Activated naive CD4-positive, alpha-beta T cell treated with anti-CD3 and anti-CD28 coated beads for 36 hours (primary cell): ENCODE measurements at regions not wholly inside any gene's neighbourhood (a gene's known extent, or its start where the extent isn't known, plus 50 kb on each side); places are given as distances from the start of the nearest gene placed in this dataset.

Experiments used
- CTCF ChIA-PET: fragments of 350-600 bp; sonication (Branson Sonifier 250); formaldehyde crosslinking; loops from one replicate; lab custom pipeline; 2021; ENCODE audit warnings: antibody characterized with exemption; lab: Charles Lee
- DNase-seq: peaks from one replicate; pipeline ENCODE4 v3.0.0-alpha.2; 2020
- H3K27ac Mint-ChIP-seq: one replicate; pipeline ENCODE4 v1.8.0; 2021; ENCODE audit warnings: mild to moderate bottlenecking, mixed read lengths
- H3K27me3 Mint-ChIP-seq: one replicate; pipeline ENCODE4 v1.8.0; 2021; ENCODE audit warnings: low read depth, mixed read lengths
- H3K36me3 Mint-ChIP-seq: one replicate; pipeline ENCODE4 v1.8.0; 2021; ENCODE audit warnings: low read depth, mixed read lengths
- H3K4me1 Mint-ChIP-seq: one replicate; pipeline ENCODE4 v1.8.0; 2021; ENCODE audit warnings: low read depth, mixed read lengths
- H3K4me3 Mint-ChIP-seq: one replicate; pipeline ENCODE4 v1.8.0; 2021; ENCODE audit warnings: mild to moderate bottlenecking, moderate library complexity, mixed read lengths
- H3K9me3 Mint-ChIP-seq: one replicate; pipeline ENCODE4 v1.8.0; 2021; ENCODE audit warnings: mixed read lengths
- intact Hi-C: fragments of 100-400 bp; cut with micrococcal nuclease; formaldehyde crosslinking; loops from one replicate; pipeline ENCODE4 v1.15.1; 2023

GRCh38 chr2:4618141-4618540 is 914.8 kb downstream of the DCDC2C start:
- Mint-ChIP-seq H3K9me3 (peaks cover 2% of the 10 kb centered on the region), H3K4me3 (no peak overlapping the region), H3K27me3 (no peaks in the 10 kb centered on the region), H3K27ac (no peak overlapping the region), H3K36me3 (no peaks in the 10 kb centered on the region), H3K4me1 (no peaks in the 10 kb centered on the region)
- CTCF ChIA-PET: no interaction called here
- no peak for DNase-seq
- intact Hi-C loops: no loop called here

- Mint-ChIP-seq H3K4me3 (no peak overlapping the region), H3K9me3 (peaks cover 4% of the 10 kb centered on the region), H3K27ac (no peak overlapping the region), H3K4me1 (no peaks in the 10 kb centered on the region), H3K36me3 (no peaks in the 10 kb centered on the region), H3K27me3 (no peaks in the 10 kb centered on the region)
- intact Hi-C loops: no loop called here
- DNase-seq: no peak
- CTCF ChIA-PET: no interaction called here
Measured at GRCh38 chr2:4618630-4619228, 915.4 kb downstream of the DCDC2C start.

- Mint-ChIP-seq H3K9me3 (peaks cover 4% of the 10 kb centered on the region), H3K4me1 (no peaks in the 10 kb centered on the region), H3K36me3 (no peaks in the 10 kb centered on the region), H3K27me3 (no peaks in the 10 kb centered on the region), H3K27ac (no peak overlapping the region), H3K4me3 (no peak overlapping the region)
- no peak for DNase-seq
- CTCF ChIA-PET: no interaction called here
- intact Hi-C loops: no loop called here
Measured at GRCh38 chr2:4628998-4629501, 925.7 kb downstream of the DCDC2C start.

- intact Hi-C loops: no loop called here
- no peaks in the 10 kb centered on the region for H3K4me1 Mint-ChIP-seq
- CTCF ChIA-PET: interaction anchor here (0.6 kb wide), 1 partner anchor 60 kb away, joined by 3 read pairs; no protein-coding TSS in a partner anchor
- H3K9me3 Mint-ChIP-seq: peaks cover 2% of the 10 kb centered on the region
- H3K4me3 Mint-ChIP-seq: no peak overlapping the region
- DNase-seq: no peak
- no peaks in the 10 kb centered on the region for H3K36me3 Mint-ChIP-seq
- no peaks in the 10 kb centered on the region for H3K27me3 Mint-ChIP-seq
- no peak overlapping the region for H3K27ac Mint-ChIP-seq
Measured at GRCh38 chr2:4635289-4635688, 931.9 kb downstream of the DCDC2C start.

GRCh38 chr2:4653991-4654390 is 950.6 kb downstream of the DCDC2C start:
- CTCF ChIA-PET: no interaction called here
- intact Hi-C loops: no loop called here
- no peaks in the 10 kb centered on the region for H3K27me3 Mint-ChIP-seq
- no peaks in the 10 kb centered on the region for H3K4me1 Mint-ChIP-seq
- H3K27ac Mint-ChIP-seq: no peak overlapping the region
- no peak for DNase-seq
- peaks cover 11% of the 10 kb centered on the region for H3K9me3 Mint-ChIP-seq
- no peaks in the 10 kb centered on the region for H3K36me3 Mint-ChIP-seq
- H3K4me3 Mint-ChIP-seq: no peak overlapping the region

GRCh38 chr2:4656326-4656725 is 953.0 kb downstream of the DCDC2C start:
- H3K9me3 Mint-ChIP-seq: peaks cover 4% of the 10 kb centered on the region
- H3K27ac Mint-ChIP-seq: no peak overlapping the region
- H3K4me3 Mint-ChIP-seq: no peak overlapping the region
- H3K4me1 Mint-ChIP-seq: no peaks in the 10 kb centered on the region
- no peaks in the 10 kb centered on the region for H3K36me3 Mint-ChIP-seq
- no peak for DNase-seq
- H3K27me3 Mint-ChIP-seq: no peaks in the 10 kb centered on the region
- CTCF ChIA-PET: no interaction called here
- intact Hi-C loops: no loop called here

GRCh38 chr2:4662161-4662779 is 958.9 kb downstream of the DCDC2C start:
- H3K4me3 Mint-ChIP-seq: no peak overlapping the region
- no peaks in the 10 kb centered on the region for H3K4me1 Mint-ChIP-seq
- no peak overlapping the region for H3K27ac Mint-ChIP-seq
- intact Hi-C loops: no loop called here
- no peaks in the 10 kb centered on the region for H3K27me3 Mint-ChIP-seq
- no peaks in the 10 kb centered on the region for H3K36me3 Mint-ChIP-seq
- DNase-seq: no peak
- H3K9me3 Mint-ChIP-seq: peaks cover 3% of the 10 kb centered on the region
- CTCF ChIA-PET: no interaction called here

GRCh38 chr2:4668381-4668780 is 965.0 kb downstream of the DCDC2C start:
- no peaks in the 10 kb centered on the region for H3K9me3 Mint-ChIP-seq
- CTCF ChIA-PET: no interaction called here
- no peak overlapping the region for H3K27ac Mint-ChIP-seq
- no peak for DNase-seq
- peaks cover 5% of the 10 kb centered on the region for H3K4me1 Mint-ChIP-seq
- intact Hi-C loops: no loop called here
- no peaks in the 10 kb centered on the region for H3K36me3 Mint-ChIP-seq
- no peaks in the 10 kb centered on the region for H3K27me3 Mint-ChIP-seq
- no peak overlapping the region for H3K4me3 Mint-ChIP-seq

- no peak for DNase-seq
- peaks cover 5% of the 10 kb centered on the region for H3K4me1 Mint-ChIP-seq
- CTCF ChIA-PET: no interaction called here
- H3K9me3 Mint-ChIP-seq: no peaks in the 10 kb centered on the region
- intact Hi-C loops: no loop called here
- no peak overlapping the region for H3K27ac Mint-ChIP-seq
- no peaks in the 10 kb centered on the region for H3K27me3 Mint-ChIP-seq
- no peaks in the 10 kb centered on the region for H3K36me3 Mint-ChIP-seq
- no peak overlapping the region for H3K4me3 Mint-ChIP-seq
Measured at GRCh38 chr2:4670331-4670730, 967.0 kb downstream of the DCDC2C start.

- intact Hi-C loops: no loop called here
- no peak overlapping the region for H3K27ac Mint-ChIP-seq
- DNase-seq: no peak
- CTCF ChIA-PET: no interaction called here
- H3K4me1 Mint-ChIP-seq: peaks cover 5% of the 10 kb centered on the region
- H3K4me3 Mint-ChIP-seq: no peak overlapping the region
- no peaks in the 10 kb centered on the region for H3K9me3 Mint-ChIP-seq
- H3K27me3 Mint-ChIP-seq: no peaks in the 10 kb centered on the region
- H3K36me3 Mint-ChIP-seq: no peaks in the 10 kb centered on the region
Measured at GRCh38 chr2:4673025-4673489, 969.7 kb downstream of the DCDC2C start.

- CTCF ChIA-PET: no interaction called here
- peaks cover 3% of the 10 kb centered on the region for H3K9me3 Mint-ChIP-seq
- no peaks in the 10 kb centered on the region for H3K27me3 Mint-ChIP-seq
- peaks cover 5% of the 10 kb centered on the region for H3K4me1 Mint-ChIP-seq
- H3K4me3 Mint-ChIP-seq: no peak overlapping the region
- no peak overlapping the region for H3K27ac Mint-ChIP-seq
- intact Hi-C loops: no loop called here
- peak; percentile 30 for DNase-seq
- H3K36me3 Mint-ChIP-seq: no peaks in the 10 kb centered on the region
Measured at GRCh38 chr2:4674007-4674406, 970.6 kb downstream of the DCDC2C start.

GRCh38 chr2:4675295-4675694 is 971.9 kb downstream of the DCDC2C start:
- no peak overlapping the region for H3K27ac Mint-ChIP-seq
- CTCF ChIA-PET: interaction anchor here (0.7 kb wide), 1 partner anchor 49 kb away, joined by 3 read pairs; no protein-coding TSS in a partner anchor
- H3K36me3 Mint-ChIP-seq: no peaks in the 10 kb centered on the region
- H3K27me3 Mint-ChIP-seq: no peaks in the 10 kb centered on the region
- H3K4me3 Mint-ChIP-seq: no peak overlapping the region
- peaks cover 8% of the 10 kb centered on the region for H3K9me3 Mint-ChIP-seq
- no peak for DNase-seq
- intact Hi-C loops: no loop called here
- peaks cover 5% of the 10 kb centered on the region for H3K4me1 Mint-ChIP-seq

GRCh38 chr2:4678927-4679326 is 975.6 kb downstream of the DCDC2C start:
- H3K4me3 Mint-ChIP-seq: no peak overlapping the region

More at GRCh38 chr2:4678927-4679326, 975.6 kb downstream of the DCDC2C start:
- no peaks in the 10 kb centered on the region for H3K4me1 Mint-ChIP-seq
- no peak for DNase-seq
- CTCF ChIA-PET: no interaction called here
- no peaks in the 10 kb centered on the region for H3K36me3 Mint-ChIP-seq
- no peaks in the 10 kb centered on the region for H3K27me3 Mint-ChIP-seq
- no peak overlapping the region for H3K27ac Mint-ChIP-seq
- intact Hi-C loops: no loop called here
- H3K9me3 Mint-ChIP-seq: peaks cover 8% of the 10 kb centered on the region
